SH-SY5Y (cell line): ENCODE measurements at regions not wholly inside any gene's neighbourhood (a gene's known extent, or its start where the extent isn't known, plus 50 kb on each side); places are given as distances from the start of the nearest gene placed in this dataset.

Experiments used
- GATA2 ChIP-seq: IDR thresholded peaks from 2 replicates; pipeline ENCODE4 v1.6.1; 2011; ENCODE audit warnings: mild to moderate bottlenecking, low read depth, low read length
- GATA3 ChIP-seq: IDR thresholded peaks from 2 replicates; pipeline ENCODE4 v1.6.1; 2011; ENCODE audit warnings: low read depth, mild to moderate bottlenecking, low read length, moderate library complexity

- TF ChIP-seq GATA3 (no peak), GATA2 (no peak)
Observed at GRCh38 chr2:15869871-15870270, 70.5 kb upstream of the MYCN start.
